Right hindlimb (tissue), 1 donor: ENCODE measurements at regions not wholly inside any gene's neighbourhood (a gene's known extent, or its start where the extent isn't known, plus 50 kb on each side); places are given as distances from the start of the nearest gene placed in this dataset.
"Not testable (repeated sequence)": the region's sequence is repeated elsewhere in the genome, so short reads cannot be mapped to it uniquely, and the experiment has no call there.

Source experiments
- DNase-seq: peaks from one replicate; pipeline ENCODE4 v3.0.0-alpha.2; 2018

DNA sequence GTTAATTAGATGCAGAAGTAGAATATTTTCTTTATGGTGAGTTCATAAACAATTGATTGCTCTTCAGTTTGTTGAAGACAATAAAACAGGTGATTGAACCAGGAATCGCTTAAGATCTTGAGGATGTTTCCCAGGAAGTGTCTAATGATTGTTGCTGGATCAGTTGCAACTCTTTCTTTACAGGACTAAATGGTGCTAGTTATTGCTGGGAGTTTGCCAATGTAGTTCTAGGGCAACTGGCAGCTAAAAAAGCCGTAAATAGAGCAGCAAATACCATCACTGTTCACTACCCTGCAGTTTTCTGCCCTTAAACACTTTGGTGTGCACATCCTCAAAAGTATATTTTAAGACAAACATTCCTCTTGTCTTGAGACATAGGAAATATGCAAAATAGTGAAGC lies 119.2 kb upstream of the ANK3 start:
- DNase-seq = no peak

DNA sequence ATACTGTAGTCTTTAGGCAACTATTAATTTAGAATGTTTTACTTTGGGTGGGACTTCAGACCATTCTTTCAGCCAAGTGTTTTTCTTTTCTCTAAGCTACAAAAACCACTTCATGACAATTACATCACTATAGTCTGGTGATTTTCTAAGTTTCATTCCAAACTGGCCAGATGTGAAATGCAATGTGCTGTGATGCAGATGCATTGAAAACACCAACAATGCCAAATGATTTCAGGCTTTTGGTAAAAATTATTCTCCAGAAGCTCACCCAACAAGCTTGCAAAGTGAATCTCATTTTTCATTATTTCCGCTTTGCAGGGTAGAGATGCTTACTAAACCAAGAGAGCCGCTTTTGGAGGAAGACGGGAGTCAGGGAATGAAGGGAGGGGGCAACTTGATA lies 118.4 kb upstream of the ANK3 start:
- DNase-seq = no peak

DNA sequence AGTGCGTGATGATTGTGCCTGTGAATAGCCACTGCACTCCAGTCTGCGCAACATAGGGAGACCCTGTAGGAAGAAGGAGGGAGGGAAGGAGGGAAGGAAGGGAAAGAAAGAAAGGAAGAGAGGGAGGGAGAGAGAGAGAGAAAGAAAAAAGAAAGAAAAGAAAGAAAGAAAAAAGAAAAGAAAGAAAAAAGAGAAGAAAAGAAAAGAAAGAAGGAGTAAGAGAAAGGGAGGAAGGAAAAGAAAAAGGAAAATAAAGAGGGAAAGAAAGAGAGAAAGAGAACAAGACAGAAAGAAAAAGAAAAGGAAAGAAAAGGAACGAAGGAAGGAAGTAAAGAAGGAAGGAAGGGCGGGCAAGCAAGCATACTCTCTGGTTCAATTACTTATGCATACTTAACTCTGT lies 112.9 kb upstream of the ANK3 start:
- no peak for DNase-seq

DNA sequence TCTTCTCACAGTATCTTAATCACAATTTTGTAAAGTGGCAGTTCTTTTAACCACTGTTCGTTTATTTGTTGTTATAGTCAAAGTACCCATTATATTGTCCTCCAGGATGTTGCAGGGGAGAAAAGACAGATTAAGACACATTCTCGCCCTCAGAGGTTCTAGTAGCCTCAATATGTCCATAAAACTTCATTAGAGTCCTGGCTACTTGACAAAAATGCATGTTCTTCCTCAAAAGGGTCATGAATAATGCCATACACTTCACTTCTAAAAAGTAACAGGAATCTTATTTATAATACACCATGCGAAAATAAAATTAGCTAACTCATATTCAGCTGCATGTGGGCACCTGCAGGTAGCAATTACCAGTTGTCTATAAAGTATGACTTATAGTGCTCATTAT lies 109.3 kb upstream of the ANK3 start:
- no peak for DNase-seq

DNA sequence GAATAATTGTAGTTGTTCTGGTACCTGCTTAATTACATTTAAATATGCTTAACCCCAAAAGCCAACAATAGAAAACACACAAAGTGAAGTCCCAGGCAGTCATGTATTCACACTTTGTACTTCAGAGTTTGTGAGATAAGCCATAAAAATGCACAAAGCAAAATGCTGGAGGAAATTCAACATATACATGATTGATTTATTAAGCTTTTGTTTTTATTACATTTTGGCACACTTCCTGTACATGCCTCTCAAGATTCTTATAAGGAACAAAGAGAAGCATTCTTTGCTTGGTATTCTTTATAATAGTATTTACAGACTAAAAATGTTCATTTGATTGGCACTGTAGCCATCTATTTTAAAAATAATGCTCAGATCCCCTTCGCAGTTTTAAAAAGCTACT lies 107.7 kb upstream of the ANK3 start:
- no peak for DNase-seq

DNA sequence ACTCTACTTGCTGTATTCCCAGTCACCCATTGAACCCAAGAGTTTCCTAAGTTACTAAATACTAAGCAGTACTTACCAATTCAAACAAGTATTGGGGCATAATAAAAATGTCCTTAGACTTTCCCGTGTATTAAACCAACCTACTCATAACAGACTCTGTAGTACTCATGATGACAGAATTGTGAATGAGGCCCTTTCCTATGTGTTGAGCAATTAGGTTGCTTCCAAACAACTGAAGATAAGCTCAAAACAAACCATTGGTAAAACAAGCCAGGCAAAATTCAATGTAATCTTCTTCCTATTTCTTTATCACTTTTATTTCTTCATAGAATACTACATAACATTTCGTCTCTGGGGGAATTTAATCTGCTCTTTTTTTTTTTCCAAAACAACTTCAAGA lies 106.5 kb upstream of the ANK3 start:
- DNase-seq = no peak

DNA sequence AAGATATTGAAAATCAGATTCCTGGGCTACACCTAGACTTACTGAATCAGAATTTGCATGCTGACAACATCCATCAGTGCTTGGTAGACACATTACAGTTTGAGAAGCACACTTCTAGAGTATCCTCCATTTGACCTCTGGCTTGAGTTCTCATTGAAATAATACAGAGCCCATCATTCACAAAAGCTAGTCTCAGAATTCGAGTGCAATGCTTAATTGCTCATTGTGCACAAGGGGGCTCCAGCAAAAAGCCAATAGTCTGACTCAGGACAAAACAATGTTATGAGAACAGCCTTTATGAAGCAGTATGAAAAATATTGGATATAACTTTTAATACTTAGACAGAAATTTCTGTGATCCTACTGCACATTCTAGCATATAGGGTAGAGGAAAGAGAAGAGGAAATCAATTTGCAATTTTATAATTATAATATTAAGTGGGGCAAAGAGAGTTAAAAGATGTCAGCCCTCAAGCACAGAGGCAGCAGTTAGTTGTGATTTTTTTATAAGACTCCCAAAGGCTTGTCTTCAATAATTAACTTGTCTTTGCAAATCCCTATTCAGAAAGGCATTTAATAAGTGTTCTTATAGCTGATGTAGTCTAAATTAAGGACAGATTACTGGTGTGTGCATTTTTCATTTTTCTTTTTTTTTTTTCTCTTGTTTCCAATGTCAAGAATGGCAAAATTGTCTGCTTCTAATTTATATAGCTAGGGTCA lies 105.8 kb upstream of the ANK3 start:
- DNase-seq = no peak

DNA sequence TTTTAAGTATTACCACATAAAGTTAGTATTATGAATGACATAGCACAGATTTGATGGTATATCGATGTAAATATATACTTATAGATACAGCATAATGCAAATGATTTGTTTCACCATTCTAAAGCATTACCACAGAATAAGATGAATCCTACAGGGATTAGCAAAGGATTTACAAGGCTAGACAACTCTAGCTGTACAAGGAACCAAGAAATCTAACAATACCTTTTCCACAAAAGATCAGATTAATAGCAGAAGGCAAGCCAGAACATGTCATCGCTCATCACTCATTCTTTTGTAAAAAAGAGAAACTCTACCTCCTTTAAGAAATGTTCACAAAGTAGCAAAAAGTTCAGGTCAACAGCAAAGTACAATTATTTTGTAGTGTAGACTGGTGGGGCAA lies 105.1 kb upstream of the ANK3 start:
- DNase-seq = no peak

DNA sequence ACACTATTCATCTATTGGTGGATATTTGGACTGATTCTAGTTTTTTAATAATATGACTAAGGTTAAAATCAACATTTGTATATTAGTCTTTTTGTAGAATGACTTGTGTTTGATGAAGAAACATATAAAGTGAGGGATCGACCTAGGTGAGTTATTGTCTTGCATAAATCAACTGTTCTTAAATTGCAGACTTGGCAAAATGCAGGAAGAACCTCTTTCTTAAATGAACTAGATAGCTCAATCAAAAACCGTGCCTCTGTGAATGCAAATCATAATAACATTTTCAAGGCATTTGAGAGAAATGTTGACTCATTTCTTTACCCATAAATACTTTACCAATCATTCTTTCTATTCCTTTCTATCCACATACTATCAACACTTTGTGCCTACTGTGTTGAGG lies 101.5 kb upstream of the ANK3 start:
- DNase-seq = no peak

DNA sequence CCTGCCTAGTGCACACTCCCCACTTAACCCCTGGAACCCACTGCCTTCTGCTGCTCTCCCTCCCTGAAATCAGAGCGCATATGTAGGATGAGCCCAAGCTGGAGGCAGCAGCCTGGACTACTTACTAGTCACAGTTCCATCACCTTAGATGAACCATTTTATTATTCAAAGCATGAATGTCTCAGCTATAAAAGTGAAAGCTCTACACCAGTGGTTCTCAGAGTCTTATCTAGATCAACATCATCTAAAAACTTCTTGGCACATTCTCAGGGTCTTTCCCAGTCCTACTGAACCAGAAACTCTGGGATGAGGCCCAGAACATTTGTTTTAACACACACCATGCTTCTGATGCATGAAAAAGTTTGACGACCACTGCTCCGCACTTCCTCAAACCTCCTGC lies 100.3 kb upstream of the ANK3 start:
- no peak for DNase-seq

DNA sequence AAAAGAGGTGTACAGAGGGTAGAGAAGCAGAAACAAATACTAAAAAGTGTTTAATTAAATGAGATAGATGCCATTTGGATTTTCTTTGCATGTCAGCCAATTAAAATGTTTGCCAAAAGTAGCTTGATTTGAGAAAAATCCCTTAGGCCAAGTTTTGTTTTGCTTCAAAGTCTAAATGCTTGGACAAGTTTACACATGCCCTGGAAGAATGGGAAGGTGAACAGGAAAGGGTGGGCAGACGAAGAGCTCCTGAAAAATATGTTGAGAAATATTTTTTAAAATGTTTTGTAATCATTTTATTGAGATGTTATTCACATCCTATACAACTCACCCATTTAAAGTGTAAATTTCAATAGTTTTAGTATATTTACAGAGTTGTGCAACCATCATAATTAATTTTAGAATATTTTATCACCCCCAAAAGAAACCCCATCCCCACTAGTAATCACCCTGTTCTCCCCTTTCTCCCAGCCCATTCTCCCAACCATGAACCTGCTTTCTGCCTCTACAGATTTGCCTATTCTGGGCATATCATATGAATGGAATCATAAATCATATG lies 98.5 kb upstream of the ANK3 start:
- no peak for DNase-seq

DNA sequence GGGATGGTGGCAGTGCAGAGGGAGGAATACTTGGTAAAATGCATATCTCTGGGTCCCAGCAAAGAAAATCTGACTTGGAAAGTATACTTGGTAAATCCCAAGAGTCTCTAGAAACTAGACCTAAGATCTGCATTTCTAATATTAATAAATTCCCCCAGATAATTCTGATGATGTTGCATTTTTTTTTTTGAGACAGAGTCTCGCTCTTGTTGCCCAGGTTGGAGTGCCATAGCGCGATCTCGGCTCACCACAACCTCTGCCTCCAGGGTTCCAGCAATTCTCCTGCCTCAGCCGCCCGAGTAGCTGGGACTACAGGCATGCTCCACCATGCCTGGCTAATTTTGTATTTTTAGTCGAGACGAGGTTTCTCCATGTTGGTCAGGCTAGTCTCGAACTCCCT lies 97.9 kb upstream of the ANK3 start:
- DNase-seq = no peak

DNA sequence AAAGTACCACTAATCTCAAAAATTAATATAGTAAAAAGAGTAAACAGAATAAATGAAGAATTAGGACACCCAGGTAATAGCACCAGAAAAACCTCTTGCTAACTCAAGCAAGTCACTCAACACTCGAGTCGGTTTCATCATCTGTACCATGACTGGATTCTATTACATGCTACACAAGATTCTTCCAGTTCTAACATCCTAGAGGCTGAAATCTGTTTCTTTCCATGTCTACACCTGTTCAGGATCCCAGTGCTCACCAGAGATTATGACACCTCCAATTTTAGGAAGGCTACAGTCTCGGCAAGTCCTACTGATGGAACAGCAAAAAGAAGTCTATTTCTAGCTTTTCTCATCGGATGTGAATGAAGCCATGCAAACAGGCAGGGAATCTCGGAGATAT lies 95.3 kb upstream of the ANK3 start:
- DNase-seq = no peak

DNA sequence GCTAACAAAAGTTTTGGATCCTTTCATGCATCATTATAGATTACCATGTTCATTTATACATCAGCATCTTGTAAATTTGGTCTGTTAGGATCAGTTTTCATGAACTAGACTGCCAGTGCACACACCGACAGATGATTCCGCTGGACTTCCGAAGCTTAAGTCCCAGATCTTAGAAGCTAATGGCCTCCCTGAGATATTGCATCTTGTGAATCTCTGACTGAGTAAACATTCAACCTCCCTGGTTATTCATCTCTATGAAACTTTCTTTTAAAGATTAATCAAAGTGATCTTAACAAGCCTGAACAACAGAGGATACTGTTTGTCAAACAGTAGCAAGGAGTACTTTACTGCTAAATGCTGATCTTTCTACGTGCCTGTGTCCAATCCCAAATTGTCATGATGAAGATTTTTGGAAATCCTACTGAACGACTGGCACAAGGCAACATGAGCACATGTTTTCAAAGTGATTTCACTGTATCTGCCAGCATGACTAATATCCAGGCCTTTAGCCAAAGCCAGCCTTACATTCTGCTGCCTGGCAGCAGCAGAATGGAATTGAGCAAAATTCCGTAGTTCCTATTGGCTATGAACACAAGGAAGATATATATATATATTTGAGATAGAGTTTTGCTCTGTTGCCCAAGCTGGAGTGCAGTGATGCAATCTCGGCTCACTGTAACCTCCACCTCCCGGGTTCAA lies 91.3 kb upstream of the ANK3 start:
- DNase-seq = peak; percentile 63

DNA sequence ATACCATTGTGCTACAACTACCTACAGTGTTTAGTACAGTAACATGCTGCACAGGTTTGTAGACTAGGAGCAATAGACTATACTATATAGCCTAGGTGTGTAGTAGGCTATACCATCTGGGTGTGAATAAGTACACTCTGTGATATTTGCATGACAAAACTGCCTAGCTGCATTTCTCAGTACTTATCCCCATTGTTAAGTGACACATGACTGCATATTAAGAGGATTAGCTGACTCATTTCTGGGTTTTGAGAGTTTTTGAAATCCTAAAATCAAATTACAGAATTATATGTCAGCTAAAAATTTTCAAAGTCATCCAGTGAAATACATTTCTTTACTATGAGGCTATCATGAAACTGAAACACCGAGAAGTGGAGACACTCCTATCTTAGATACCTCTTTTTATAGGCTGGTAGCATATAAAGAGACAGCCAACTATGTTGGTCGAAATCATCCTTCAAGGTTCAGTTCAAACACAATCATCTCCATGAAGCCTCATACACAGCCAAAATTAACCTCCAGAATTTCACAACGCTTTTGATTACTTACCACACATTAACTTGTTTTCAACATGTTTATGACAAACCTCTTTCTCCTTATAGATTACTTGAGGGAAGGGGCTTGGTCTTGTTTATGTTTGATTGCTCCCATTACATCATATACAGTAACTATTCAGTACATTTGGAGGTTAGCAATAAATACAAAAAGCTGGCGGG lies 89.8 kb upstream of the ANK3 start:
- no peak for DNase-seq

DNA sequence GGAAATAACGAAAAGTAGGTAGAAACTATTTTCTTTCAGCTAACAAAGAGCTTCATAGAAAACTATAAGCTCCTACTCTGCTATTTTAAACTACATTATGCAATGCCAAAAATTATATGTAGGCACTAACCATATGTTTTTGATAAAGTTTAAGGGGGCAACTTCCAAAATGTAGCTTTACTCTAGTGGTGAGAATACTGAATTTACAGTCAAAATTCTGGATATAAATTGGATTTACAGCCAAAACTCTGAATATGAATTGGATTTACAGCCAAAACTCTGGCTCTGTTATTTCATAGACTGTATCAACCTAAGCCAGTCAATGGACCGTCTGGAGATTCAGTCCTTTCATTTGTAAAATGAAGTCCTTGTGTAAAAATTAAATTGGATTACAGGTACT lies 86.8 kb upstream of the ANK3 start:
- no peak for DNase-seq

DNA sequence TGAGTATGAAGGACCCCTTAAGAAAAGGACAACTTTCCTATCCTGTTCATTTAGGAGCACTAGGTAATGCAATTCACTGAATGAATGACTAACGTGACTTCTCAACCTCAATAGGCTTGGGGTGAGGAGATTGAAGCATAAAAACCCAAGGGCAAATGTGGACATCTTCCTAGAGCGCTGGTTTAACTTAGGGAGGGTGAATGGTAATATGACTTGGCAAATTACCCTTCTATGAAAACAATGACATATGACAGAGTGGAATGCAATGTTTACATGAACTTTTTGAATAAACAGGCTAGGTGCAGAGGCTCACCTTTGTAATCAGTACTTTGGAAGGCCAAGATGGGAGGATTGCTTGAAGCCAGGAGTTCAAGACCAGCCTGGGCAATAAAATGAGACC lies 83.9 kb upstream of the ANK3 start:
- DNase-seq = no peak

DNA sequence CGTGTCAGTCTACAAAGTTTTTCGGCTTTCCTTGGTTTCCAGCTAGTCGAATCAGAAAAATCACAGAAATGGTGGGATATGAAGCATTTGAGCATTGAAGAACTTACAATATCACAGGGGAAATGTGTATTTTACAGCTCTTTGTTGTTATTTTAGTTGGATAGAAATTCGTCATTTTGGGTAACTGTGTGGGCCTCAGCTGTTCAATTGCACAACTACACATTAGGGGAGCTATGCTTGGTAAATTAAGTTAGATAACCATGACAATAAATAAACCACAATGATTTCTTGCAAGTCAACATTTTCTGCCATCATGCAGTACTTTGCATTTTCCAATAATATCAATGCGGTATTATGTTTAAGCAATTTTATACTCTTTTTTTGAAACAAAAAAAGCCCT lies 80.4 kb upstream of the ANK3 start:
- no peak for DNase-seq

DNA sequence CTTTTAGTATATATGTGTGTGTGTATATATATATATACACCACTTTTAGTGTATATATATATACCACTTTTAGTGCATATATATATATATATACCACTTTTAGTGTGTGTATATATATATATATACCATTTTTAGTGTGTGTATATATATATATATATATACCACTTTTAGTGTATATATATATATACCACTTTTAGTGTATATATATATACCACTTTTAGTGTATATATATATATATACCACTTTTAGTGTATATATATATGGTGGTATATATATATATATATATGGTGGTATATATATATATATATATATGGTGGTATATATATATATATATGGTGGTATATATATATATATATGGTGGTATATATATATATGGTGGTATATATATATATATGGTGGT lies 79.5 kb upstream of the ANK3 start:
- not testable (repeated sequence) for DNase-seq

DNA sequence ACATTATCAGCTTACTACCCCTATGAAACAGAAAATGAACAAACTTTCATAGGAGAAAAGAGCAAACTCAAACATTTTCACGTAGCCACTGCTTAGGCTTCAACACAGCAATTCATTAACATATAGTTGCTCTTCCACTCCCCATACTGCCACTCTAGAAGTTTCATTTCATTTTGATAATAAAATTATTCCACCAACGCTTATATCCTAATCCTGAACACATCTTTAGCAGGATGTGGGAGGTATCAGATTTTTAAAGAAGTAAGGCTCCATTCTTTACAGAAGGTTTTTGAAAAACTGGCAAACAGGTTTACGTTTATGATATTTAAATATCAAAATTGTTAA lies 77.5 kb upstream of the ANK3 start:
- DNase-seq = no peak

DNA sequence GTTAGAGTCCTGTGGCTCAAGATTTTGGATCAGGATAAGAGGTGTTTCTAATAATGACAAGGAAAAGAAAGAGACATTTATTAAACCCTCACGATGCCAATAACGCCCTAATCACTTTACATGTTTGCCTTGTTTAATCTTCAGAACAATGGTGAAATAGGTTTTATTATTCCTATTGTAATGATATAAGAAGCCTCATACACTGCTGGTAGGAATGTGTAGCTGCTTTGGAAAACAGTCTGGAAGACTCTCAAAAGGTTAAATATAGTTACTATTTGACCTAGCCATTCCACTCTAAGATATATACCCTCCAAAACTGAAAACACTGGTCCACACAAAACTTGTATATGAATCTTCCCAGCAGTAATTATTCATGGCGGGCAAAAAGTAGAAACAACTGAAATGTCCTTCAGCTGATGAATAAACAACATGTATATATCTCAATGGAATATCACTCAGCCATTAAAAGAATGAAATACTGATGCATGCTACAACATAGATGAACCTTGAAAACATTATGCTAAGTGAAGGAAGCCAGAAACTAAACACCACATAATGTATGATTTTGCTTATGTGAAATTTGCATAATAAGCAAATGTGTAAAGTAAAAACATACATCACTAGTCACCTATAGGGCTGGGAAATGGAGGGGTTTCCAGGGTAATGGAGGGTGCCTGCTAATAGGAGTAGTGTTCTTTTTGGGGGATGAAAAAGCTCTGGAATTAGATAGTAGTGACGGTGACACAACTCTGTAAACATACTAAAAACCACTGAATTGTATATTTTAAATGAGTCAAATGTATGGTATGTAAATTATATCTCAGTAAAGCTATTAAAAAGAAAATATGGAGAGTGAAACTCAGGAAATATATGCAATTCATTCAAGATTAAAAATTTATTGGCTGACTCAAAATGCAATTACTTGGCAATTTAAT lies 76.9 kb upstream of the ANK3 start:
- DNase-seq = no peak

DNA sequence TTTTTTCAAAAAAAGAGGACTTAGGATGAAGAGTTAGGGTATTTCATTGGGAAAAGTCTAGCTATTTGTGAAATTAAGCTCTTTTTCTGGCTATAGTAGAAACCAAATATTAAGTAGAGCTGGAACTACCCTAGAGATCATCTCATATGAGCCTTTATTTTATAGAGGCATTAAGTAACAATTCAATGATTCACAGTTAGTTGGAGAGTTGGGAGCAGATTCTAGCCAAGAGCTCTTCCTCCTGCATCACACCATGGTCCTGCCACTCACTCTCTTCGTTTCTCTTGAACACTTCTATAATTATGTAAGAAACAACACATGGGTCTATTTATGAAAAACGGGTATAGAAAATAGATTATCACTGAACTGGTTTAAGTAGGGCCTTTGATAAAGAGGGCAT lies 76.1 kb upstream of the ANK3 start:
- no peak for DNase-seq

DNA sequence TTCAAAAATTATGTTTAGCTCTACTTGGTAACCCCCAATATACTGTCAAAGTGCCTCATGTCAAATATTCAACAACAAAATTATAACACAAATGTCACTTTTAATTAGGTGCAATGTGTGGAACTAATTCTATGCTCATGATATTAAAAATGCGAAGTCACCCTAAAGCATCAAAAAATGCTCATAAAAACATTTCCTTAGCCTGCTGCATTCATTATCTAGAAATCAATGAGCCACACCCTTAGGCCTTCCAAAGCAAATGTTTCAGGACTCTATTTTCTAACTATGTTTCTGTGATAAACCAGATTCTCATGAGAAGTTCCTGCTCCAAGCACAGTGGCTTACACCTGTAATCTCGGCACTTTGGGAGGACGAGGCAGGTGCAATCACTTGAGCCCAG lies 75.0 kb upstream of the ANK3 start:
- no peak for DNase-seq
